ENCODE measurements at regions not wholly inside any gene's neighbourhood (a gene's known extent, or its start where the extent isn't known, plus 50 kb on each side); places are given as distances from the start of the nearest gene placed in this dataset.

DNA sequence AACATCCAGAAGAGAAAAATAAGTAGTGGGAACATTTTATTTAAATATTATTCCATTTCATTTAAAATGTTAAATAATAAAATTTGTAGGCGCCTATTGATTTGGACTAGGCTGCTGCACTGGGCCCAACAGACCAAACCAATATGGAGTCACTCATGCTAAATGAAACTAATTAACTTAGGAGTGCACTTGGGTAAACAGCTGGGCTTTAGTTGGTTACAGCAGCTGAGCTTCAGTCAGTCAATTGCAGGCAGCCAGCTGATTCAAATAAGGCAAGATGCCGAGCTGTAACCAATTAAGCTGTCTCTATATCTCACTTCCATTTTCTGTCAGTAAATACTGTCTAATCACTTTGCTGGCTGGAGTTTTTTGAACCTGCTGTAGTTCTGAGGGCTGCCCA is 102.1 kb upstream of the WDR11 start:
- intact Hi-C loops (cut with DNase I), result no loop called here
- 64 to 70% methylated on average over 2 of the region's 2 CpGs for WGBS, 2 donors

DNA sequence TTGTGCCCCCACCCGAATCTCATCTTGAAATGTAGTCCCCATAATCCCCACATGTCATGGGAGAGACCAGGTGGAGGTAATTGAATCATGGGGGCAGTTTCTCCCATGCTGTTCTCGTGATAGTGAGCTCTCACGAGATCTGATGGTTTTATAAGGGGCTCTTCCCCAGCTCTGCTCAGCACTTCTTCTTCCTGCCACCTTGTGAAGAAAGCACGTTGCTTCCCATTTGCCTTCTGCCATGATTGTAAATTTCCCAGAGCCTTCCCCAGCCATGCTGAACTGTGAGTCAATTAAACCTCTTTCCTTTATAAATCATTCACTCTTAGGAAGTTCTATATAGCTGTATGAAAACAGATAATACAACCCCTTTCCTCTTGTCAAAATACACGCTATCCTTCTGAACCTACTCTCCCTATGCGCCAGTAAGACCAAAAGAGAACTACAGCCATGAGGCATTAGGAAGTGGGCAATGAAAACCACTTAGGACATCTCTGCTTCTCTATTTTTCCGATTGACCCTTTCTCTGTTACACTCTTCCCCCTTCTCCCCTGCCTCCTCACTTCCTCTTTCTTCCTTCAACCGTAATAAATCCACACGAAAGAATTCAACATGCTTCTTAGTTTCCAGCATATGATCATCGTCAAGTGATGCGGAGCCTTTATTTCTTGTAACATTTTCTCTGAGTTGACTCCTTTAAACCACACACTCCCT is 101.2 kb upstream of the WDR11 start:
- Histone ChIP-seq H3K36me3 (no peaks in the 10 kb centered on the region), H3K4me3 (no peak overlapping the region), H3K4me1 (no peaks in the 10 kb centered on the region), H3K27me3 (peaks cover 0 to 12% (median under 1%) of the 10 kb centered on the region in 4 donors), H3K27ac (no peak overlapping the region), H3K9me3 (no peaks in the 10 kb centered on the region)
- intact Hi-C loops (cut with DNase I), result no loop called here
- TF ChIP-seq, protein P1, sequence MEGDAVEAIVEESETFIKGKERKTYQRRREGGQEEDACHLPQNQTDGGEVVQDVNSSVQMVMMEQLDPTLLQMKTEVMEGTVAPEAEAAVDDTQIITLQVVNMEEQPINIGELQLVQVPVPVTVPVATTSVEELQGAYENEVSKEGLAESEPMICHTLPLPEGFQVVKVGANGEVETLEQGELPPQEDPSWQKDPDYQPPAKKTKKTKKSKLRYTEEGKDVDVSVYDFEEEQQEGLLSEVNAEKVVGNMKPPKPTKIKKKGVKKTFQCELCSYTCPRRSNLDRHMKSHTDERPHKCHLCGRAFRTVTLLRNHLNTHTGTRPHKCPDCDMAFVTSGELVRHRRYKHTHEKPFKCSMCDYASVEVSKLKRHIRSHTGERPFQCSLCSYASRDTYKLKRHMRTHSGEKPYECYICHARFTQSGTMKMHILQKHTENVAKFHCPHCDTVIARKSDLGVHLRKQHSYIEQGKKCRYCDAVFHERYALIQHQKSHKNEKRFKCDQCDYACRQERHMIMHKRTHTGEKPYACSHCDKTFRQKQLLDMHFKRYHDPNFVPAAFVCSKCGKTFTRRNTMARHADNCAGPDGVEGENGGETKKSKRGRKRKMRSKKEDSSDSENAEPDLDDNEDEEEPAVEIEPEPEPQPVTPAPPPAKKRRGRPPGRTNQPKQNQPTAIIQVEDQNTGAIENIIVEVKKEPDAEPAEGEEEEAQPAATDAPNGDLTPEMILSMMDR (IDR thresholded peaks at IDR 0.05), result no peak
- TF ChIP-seq POLR2A (IDR thresholded peaks at IDR 0.05), result no peak
- no peak for DNase-seq
- WGBS, 2 donors, result 56 to 61% methylated on average over 11 of the region's 11 CpGs

More for the DNA sequence above, 102.1 kb upstream of the WDR11 start:
- H3K9me3 ChIP-seq, result no peaks in the 10 kb centered on the region
- no peak for DNase-seq
- H3K36me3 ChIP-seq, result no peaks in the 10 kb centered on the region
- no peaks in the 10 kb centered on the region for H3K4me1 ChIP-seq
- no peak overlapping the region for H3K27ac ChIP-seq
- peaks cover 0 to 15% (median 0%) of the 10 kb centered on the region in 4 donors for H3K27me3 ChIP-seq
- TF ChIP-seq, protein P1 (IDR thresholded peaks at IDR 0.05), result no peak
- no peak overlapping the region for H3K4me3 ChIP-seq

DNA sequence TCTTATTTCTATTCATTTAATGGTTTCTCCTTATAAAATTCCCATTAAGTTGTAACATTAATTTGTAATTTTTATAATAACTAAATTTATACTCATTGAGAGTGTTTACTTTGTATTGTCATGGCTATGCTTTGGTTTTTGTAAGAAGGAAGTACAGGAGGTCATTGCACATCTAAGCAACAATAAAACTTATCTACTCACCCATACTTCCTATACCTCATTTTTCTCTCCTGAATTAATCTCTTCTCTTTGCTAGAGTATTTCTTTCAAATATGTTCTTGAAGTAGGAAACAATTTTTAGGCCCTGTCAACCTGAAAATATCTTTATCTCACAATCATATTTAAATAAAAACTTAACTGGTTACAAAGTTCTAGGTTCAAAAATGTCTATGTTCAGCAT is 95.4 kb upstream of the WDR11 start:
- Histone ChIP-seq H3K27me3 (peaks cover 0 to 3% (median 0%) of the 10 kb centered on the region in 4 donors), H3K4me1 (no peaks in the 10 kb centered on the region), H3K9me3 (no peaks in the 10 kb centered on the region), H3K27ac (no peak overlapping the region), H3K4me3 (no peak overlapping the region), H3K36me3 (no peaks in the 10 kb centered on the region)
- intact Hi-C loops (cut with DNase I), result no loop called here
- DNase-seq, result no peak
- TF ChIP-seq, protein P1 (IDR thresholded peaks at IDR 0.05), result no peak
- TF ChIP-seq POLR2A (IDR thresholded peaks at IDR 0.05), result no peak

DNA sequence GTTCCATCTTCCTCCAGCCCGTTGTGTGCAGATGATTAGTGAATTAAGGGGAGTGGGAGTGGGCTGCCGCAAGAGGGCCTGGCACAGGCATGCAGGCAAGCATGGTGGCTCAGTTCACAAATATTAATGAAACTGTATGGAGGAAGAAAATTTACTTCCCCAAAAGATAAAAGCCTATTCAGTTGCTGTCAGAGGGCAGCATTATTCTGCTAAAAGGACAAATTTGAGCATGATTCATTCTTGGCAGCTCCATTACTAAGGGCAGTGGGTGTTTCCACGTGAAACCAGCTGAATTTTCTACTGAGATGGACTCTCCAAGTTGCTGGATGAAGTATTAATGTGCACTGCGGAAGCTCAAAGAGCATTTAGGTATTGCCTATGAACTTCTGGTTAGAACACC is 90.9 kb upstream of the WDR11 start:
- no peak overlapping the region for H3K4me3 ChIP-seq
- no peaks in the 10 kb centered on the region for H3K4me1 ChIP-seq
- TF ChIP-seq, protein P1 (IDR thresholded peaks at IDR 0.05), result no peak
- no peak for TF ChIP-seq POLR2A (IDR thresholded peaks at IDR 0.05)
- intact Hi-C loops (cut with DNase I), result no loop called here
- 57 to 64% methylated on average over 3 to 4 of the region's 4 CpGs for WGBS, 2 donors
- H3K27ac ChIP-seq, result no peak overlapping the region
- no peaks in the 10 kb centered on the region for H3K36me3 ChIP-seq
- DNase-seq, result no peak
- H3K27me3 ChIP-seq, result no peaks in the 10 kb centered on the region
- H3K9me3 ChIP-seq, result no peaks in the 10 kb centered on the region

DNA sequence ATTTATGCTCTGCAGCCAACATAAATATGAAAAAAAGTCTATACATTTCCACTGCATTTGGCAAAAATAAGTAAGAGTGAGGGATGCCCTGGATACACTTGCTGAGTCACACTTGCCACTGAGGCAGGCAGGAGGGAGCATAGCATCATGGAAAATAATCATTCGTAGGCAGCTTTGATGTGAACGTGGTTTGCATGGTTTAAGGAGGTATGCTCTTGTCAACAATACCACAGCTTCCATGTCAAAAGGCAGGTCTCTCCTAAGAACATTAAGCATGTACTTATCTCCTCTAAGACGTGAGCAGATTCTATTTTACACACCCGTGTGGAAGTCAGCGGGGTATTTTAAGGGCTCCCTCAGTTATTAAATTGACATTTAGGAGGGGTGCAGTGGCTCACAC is 89.2 kb upstream of the WDR11 start:
- Histone ChIP-seq H3K27ac (no peak overlapping the region), H3K4me3 (no peak overlapping the region), H3K4me1 (no peaks in the 10 kb centered on the region), H3K27me3 (no peaks in the 10 kb centered on the region), H3K9me3 (no peaks in the 10 kb centered on the region), H3K36me3 (no peaks in the 10 kb centered on the region)
- TF ChIP-seq, protein P1 (IDR thresholded peaks at IDR 0.05), result no peak
- TF ChIP-seq POLR2A (IDR thresholded peaks at IDR 0.05), result no peak
- DNase-seq, result no peak
- 62 to 63% methylated on average over 5 of the region's 5 CpGs for WGBS, 2 donors
- intact Hi-C loops (cut with DNase I), result no loop called here

All from esophagus squamous epithelium (tissue), 5 donors.